Natural killer cell (primary cell): ENCODE measurements at regions not wholly inside any gene's neighbourhood (a gene's known extent, or its start where the extent isn't known, plus 50 kb on each side); places are given as distances from the start of the nearest gene placed in this dataset.

Experiments
- ATAC-seq, 3 donors: fragments of 150-1000 bp in 2 of 3; fragments of 200-7000 bp in 1 of 3; cut with Tn5 transposase; 1 replicate in 1 of 3; 2 replicates in 2 of 3; pipeline ENCODE4 v1.10.0; 2021; ENCODE audit warnings: mild to moderate bottlenecking in 2 of 3, moderate library complexity in 2 of 3
- DNase-seq, 2 donors: peaks; one replicate each; pipeline versions ENCODE4 v3.0.0 to v3.0.0-alpha.2; 2013 to 2021; ENCODE audit warnings: mixed read lengths in 1 of 2
- H3K27ac ChIP-seq: one replicate; pipeline ENCODE4 v1.5.1; 2013; ENCODE audit warnings: mild to moderate bottlenecking, low read length
- H3K27me3 ChIP-seq: one replicate; pipeline ENCODE4 v1.6.1; 2013; ENCODE audit warnings: low read length; ENCODE audit not compliant: control insufficient read depth, insufficient read depth
- H3K36me3 ChIP-seq: one replicate; pipeline ENCODE4 v1.6.1; 2013; ENCODE audit warnings: low read length; ENCODE audit not compliant: control insufficient read depth, insufficient read depth
- H3K4me1 ChIP-seq: one replicate; pipeline ENCODE4 v1.6.1; 2013; ENCODE audit warnings: low read length; ENCODE audit not compliant: control insufficient read depth, insufficient read depth
- H3K4me3 ChIP-seq: one replicate; pipeline ENCODE4 v1.5.1; 2013; ENCODE audit warnings: low read length
- H3K9me3 ChIP-seq: one replicate; pipeline ENCODE4 v1.6.1; 2013; ENCODE audit warnings: low read length; ENCODE audit not compliant: control insufficient read depth, insufficient read depth
- H3K27ac Mint-ChIP-seq, 2 donors: one replicate each; pipeline ENCODE4 v1.8.0; 2022; ENCODE audit warnings: mild to moderate bottlenecking in 2 of 2, mixed read lengths in 2 of 2, moderate library complexity in 1 of 2
- H3K27me3 Mint-ChIP-seq, 2 donors: one replicate each; pipeline ENCODE4 v1.8.0; 2022; ENCODE audit warnings: low read depth in 2 of 2, mixed read lengths in 2 of 2
- H3K36me3 Mint-ChIP-seq: one replicate; pipeline ENCODE4 v1.8.0; 2022; ENCODE audit warnings: mixed read lengths
- H3K4me1 Mint-ChIP-seq, 2 donors: one replicate each; pipeline ENCODE4 v1.8.0; 2022; ENCODE audit warnings: mixed read lengths in 2 of 2
- H3K4me3 Mint-ChIP-seq: one replicate; pipeline ENCODE4 v1.8.0; 2022; ENCODE audit warnings: mild to moderate bottlenecking, moderate library complexity, mixed read lengths
- H3K9me3 Mint-ChIP-seq, 2 donors: one replicate each; pipeline ENCODE4 v1.8.0; 2022; ENCODE audit warnings: mixed read lengths in 2 of 2
- WGBS: methylation state at CpG from one replicate; pipeline ENCODE4 v1.1.7; 2013; ENCODE audit warnings: missing lambda C conversion rate; ENCODE audit not compliant: insufficient coverage; 5-methylcytosine and 5-hydroxymethylcytosine counted together
- intact Hi-C: fragments of 100-400 bp; cut with micrococcal nuclease; formaldehyde crosslinking; loops from one replicate; pipeline ENCODE4 v1.14.2; 2022
- TF ChIP-seq, protein P1 (sequence below): fragments of 200-600 bp; IDR thresholded peaks from one replicate; pipeline ENCODE4 v1.8.0; 2022; ENCODE audit warnings: antibody characterized with exemption

DNA sequence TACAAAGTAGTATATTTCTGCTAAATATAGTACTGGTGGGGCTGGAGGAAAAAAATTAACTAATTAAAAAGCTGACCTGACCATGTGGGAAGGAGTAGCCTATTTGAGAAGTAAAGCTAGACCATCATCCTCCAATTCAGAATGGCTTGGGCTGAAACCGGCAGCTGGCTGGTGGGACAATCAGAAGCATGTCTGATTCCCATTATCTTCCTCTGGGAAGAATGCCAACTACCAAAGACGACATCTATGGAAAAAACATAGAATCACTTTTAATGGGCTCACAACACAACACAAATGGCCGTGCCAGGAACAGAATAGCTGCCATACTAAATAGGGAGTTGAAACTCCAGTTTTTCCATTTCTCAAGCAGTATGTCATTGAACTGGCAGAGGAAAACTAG, 120.4 kb upstream of the FREM2 start:
- Histone ChIP-seq H3K9me3 (peaks cover 4% of the 10 kb centered on the region), H3K4me1 (no peaks in the 10 kb centered on the region), H3K4me3 (no peak overlapping the region), H3K27ac (no peak overlapping the region), H3K27me3 (no peaks in the 10 kb centered on the region), H3K36me3 (no peaks in the 10 kb centered on the region)
- Mint-ChIP-seq H3K4me3 (no peak overlapping the region), H3K27ac (no peak overlapping the region), H3K36me3 (no peaks in the 10 kb centered on the region), H3K27me3 (no peaks in the 10 kb centered on the region), H3K4me1 (no peaks in the 10 kb centered on the region), H3K9me3 (peaks cover 7 to 20% of the 10 kb centered on the region in 2 donors)
- intact Hi-C loops, result no loop called here
- DNase-seq, result no peak
- 81% methylated on average over 3 of the region's 3 CpGs for WGBS
- no peak for ATAC-seq
- TF ChIP-seq, protein P1, sequence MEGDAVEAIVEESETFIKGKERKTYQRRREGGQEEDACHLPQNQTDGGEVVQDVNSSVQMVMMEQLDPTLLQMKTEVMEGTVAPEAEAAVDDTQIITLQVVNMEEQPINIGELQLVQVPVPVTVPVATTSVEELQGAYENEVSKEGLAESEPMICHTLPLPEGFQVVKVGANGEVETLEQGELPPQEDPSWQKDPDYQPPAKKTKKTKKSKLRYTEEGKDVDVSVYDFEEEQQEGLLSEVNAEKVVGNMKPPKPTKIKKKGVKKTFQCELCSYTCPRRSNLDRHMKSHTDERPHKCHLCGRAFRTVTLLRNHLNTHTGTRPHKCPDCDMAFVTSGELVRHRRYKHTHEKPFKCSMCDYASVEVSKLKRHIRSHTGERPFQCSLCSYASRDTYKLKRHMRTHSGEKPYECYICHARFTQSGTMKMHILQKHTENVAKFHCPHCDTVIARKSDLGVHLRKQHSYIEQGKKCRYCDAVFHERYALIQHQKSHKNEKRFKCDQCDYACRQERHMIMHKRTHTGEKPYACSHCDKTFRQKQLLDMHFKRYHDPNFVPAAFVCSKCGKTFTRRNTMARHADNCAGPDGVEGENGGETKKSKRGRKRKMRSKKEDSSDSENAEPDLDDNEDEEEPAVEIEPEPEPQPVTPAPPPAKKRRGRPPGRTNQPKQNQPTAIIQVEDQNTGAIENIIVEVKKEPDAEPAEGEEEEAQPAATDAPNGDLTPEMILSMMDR, result no peak

DNA sequence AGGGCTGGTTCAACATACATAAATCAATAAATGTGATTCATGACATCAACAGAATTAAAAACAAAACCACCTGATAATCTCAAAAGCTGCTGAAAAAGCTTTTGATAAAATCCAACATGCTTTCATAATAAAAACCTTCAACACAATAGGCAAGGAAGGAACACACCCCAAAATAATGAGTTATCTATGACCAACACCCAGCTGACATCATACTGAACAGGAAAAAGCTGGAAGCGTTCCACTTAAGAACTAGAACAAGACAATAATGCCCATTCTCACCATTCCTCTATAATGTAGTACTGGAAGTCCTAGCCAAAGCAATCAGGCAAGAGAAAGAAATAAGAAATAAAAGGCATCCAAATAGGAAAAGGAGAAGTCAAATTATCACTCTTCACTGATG, 116.2 kb upstream of the FREM2 start:
- Histone ChIP-seq H3K27me3 (no peaks in the 10 kb centered on the region), H3K4me3 (no peak overlapping the region), H3K9me3 (peaks cover 4% of the 10 kb centered on the region), H3K4me1 (no peaks in the 10 kb centered on the region), H3K36me3 (no peaks in the 10 kb centered on the region), H3K27ac (no peak overlapping the region)
- TF ChIP-seq, protein P1, result no peak
- DNase-seq (no peak), ATAC-seq (no peak)
- intact Hi-C loops, result no loop called here
- Mint-ChIP-seq H3K36me3 (no peaks in the 10 kb centered on the region), H3K4me1 (no peaks in the 10 kb centered on the region), H3K4me3 (no peak overlapping the region), H3K27me3 (no peaks in the 10 kb centered on the region), H3K9me3 (peaks cover 7 to 13% of the 10 kb centered on the region in 2 donors), H3K27ac (no peak overlapping the region)
- WGBS, result 86% methylated on average over 1 of the region's 1 CpG

DNA sequence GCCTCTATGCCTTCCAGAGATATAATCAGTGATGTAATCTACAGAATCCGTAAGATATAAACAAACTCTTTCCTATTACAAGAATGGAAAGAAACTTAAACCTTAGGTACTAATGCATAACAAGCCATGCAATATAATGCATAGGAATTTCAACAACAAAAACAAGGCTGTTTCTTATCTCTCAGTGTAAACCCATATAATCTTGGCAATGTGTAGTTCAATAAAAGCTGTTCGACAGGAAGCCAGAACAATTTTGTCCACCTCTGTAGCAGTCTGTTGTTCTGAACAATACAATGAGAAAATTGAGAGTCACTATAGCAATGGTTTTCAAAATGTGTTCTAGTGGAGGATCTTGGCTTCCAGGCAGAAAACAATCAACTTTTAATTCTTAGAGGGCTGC, 111.5 kb upstream of the FREM2 start:
- no peak overlapping the region for H3K4me3 ChIP-seq
- DNase-seq (no peak), ATAC-seq (no peak)
- no peaks in the 10 kb centered on the region for H3K27me3 ChIP-seq
- H3K27me3 Mint-ChIP-seq, result no peaks in the 10 kb centered on the region
- 73% methylated on average over 1 of the region's 2 CpGs for WGBS
- no peaks in the 10 kb centered on the region for H3K9me3 ChIP-seq
- H3K36me3 ChIP-seq, result no peaks in the 10 kb centered on the region
- no peaks in the 10 kb centered on the region for H3K4me1 Mint-ChIP-seq
- H3K9me3 Mint-ChIP-seq, result peaks cover 5 to 7% of the 10 kb centered on the region in 2 donors
- H3K27ac Mint-ChIP-seq, result no peak overlapping the region
- H3K4me1 ChIP-seq, result no peaks in the 10 kb centered on the region
- TF ChIP-seq, protein P1, result no peak
- H3K27ac ChIP-seq, result no peak overlapping the region
- no peaks in the 10 kb centered on the region for H3K36me3 Mint-ChIP-seq
- H3K4me3 Mint-ChIP-seq, result no peak overlapping the region
- intact Hi-C loops, result no loop called here

DNA sequence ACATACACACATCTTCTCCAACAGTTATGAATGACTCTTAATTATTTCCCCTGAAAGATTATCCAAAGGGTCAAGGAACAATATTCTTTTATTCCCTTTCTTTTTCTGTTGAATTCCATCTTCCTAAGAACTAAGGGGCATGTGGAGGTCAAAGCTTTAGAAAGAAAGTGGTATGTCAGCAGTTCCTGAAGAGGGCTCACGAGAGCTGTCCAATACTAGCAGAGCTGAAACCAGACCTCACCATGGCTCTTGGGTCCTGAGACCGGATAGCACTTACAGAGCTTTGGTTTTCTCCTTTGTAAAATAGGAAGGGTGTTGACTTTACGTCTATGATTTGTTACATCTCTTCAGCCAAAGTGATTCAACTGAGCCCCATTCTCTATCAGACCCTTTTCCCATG, 109.8 kb upstream of the FREM2 start:
- no peaks in the 10 kb centered on the region for H3K4me1 ChIP-seq
- ATAC-seq (no peak), DNase-seq (no peak)
- 80% methylated on average over 3 of the region's 3 CpGs for WGBS
- H3K4me3 ChIP-seq, result no peak overlapping the region
- no peaks in the 10 kb centered on the region for H3K9me3 ChIP-seq
- Mint-ChIP-seq H3K27me3 (no peaks in the 10 kb centered on the region), H3K4me1 (no peaks in the 10 kb centered on the region), H3K36me3 (no peaks in the 10 kb centered on the region), H3K4me3 (no peak overlapping the region), H3K27ac (no peak overlapping the region), H3K9me3 (peaks cover 5% of the 10 kb centered on the region in 2 donors)
- intact Hi-C loops, result no loop called here
- H3K27me3 ChIP-seq, result no peaks in the 10 kb centered on the region
- H3K27ac ChIP-seq, result no peak overlapping the region
- H3K36me3 ChIP-seq, result no peaks in the 10 kb centered on the region
- TF ChIP-seq, protein P1, result no peak
